B cell (primary cell): ENCODE measurements at regions not wholly inside any gene's neighbourhood (a gene's known extent, or its start where the extent isn't known, plus 50 kb on each side); places are given as distances from the start of the nearest gene placed in this dataset.

Source experiments
- ATAC-seq: fragments of 200-7000 bp; cut with Tn5 transposase; one replicate; pipeline ENCODE4 v1.10.0; 2021; ENCODE audit warnings: low read depth, mild to moderate bottlenecking, moderate number of reproducible peaks, moderate library complexity
- CTCF ChIA-PET: fragments of 350-600 bp; sonication (Branson Sonifier 250); formaldehyde crosslinking; loops from one replicate; lab custom pipeline; 2021; ENCODE audit warnings: antibody characterized with exemption, inconsistent platforms; lab: Charles Lee
- POLR2A ChIA-PET: fragments of 350-600 bp; sonication (Branson Sonifier 250); formaldehyde crosslinking; loops from one replicate; lab custom pipeline; 2021; ENCODE audit warnings: antibody characterized with exemption; lab: Charles Lee
- DNase-seq: peaks from one replicate; pipeline ENCODE4 v3.0.0; 2013
- H2AFZ ChIP-seq: 2 replicates; pipeline ENCODE4 v1.6.1; 2012; ENCODE audit warnings: mild to moderate bottlenecking, low read depth, low read length; ENCODE audit not compliant: insufficient read depth, poor library complexity, severe bottlenecking
- H3K27ac ChIP-seq, 2 donors: 1 replicate in 1 of 2; 2 replicates in 1 of 2; pipeline ENCODE4 v1.5.1; 2012 to 2013; ENCODE audit warnings: low read length in 2 of 2, mild to moderate bottlenecking in 2 of 2, moderate library complexity in 1 of 2
- H3K27me3 ChIP-seq, 4 experiments: fragments of 200-600 bp in 1 of 4; sonication (generic) in 1 of 4; replicated peaks in 1 of 4; 1 replicate in 2 of 4; 2 replicates in 2 of 4; pipeline versions ENCODE4 v1.6.1 to v1.7.0; 2013 to 2016; ENCODE audit warnings: low read length in 3 of 4, mild to moderate bottlenecking in 2 of 4, mixed read lengths in 1 of 4, moderate library complexity in 1 of 4; ENCODE audit not compliant: insufficient read depth in 4 of 4, control insufficient read depth in 3 of 4; ENCODE audit errors: control extremely low read depth in 1 of 4
- H3K36me3 ChIP-seq, 2 experiments: replicated peaks in 1 of 2; 1 replicate in 1 of 2; 2 replicates in 1 of 2; pipeline versions ENCODE4 v1.6.1 to v1.7.1; 2013; ENCODE audit warnings: low read length in 1 of 2; ENCODE audit not compliant: insufficient read depth in 2 of 2, control insufficient read depth in 1 of 2; ENCODE audit errors: control extremely low read depth in 1 of 2, extremely low read depth in 1 of 2
- H3K4me1 ChIP-seq, 2 donors: fragments of 200-600 bp in 1 of 2; sonication (generic) in 1 of 2; 1 replicate in 1 of 2; 2 replicates in 1 of 2; pipeline versions ENCODE4 v1.5.1 to v1.6.1; 2013 to 2017; ENCODE audit warnings: low read length in 2 of 2; ENCODE audit not compliant: control insufficient read depth in 2 of 2, insufficient read depth in 2 of 2
- H3K4me2 ChIP-seq: replicated peaks from 2 replicates; pipeline ENCODE3; 2012; ENCODE audit warnings: mild to moderate bottlenecking, low read depth, low read length; ENCODE audit not compliant: poor library complexity, severe bottlenecking
- H3K4me3 ChIP-seq, 5 experiments: fragments of 200-600 bp in 1 of 5; sonication (generic) in 1 of 5; 1 replicate in 3 of 5; 2 replicates in 2 of 5; pipeline versions ENCODE4 v1.5.1 to v1.7.0; 2011 to 2016; ENCODE audit warnings: low read length in 4 of 5, mild to moderate bottlenecking in 4 of 5, low read depth in 2 of 5, control low read depth in 1 of 5, moderate library complexity in 1 of 5; ENCODE audit not compliant: insufficient read depth in 1 of 5; ENCODE audit errors: control extremely low read depth in 1 of 5, extremely low read depth in 1 of 5
- H3K79me2 ChIP-seq: fragments of 200-600 bp; sonication (generic); one replicate; pipeline ENCODE4 v1.6.0; 2016; ENCODE audit warnings: low read length; ENCODE audit not compliant: control insufficient read depth, insufficient read depth
- H3K9ac ChIP-seq: fragments of 200-600 bp; sonication (generic); 2 replicates; pipeline ENCODE4 v1.6.1; 2017; ENCODE audit warnings: mild to moderate bottlenecking, low read length, moderate library complexity
- H3K9me3 ChIP-seq, 3 donors: one replicate each; pipeline versions ENCODE4 v1.6.1 to v1.7.1; 2013; ENCODE audit warnings: low read length in 2 of 3; ENCODE audit not compliant: control insufficient read depth in 2 of 3, insufficient read depth in 1 of 3; ENCODE audit errors: control extremely low read depth in 1 of 3
- H4K20me1 ChIP-seq: 2 replicates; pipeline ENCODE4 v1.6.0; 2012; ENCODE audit warnings: mild to moderate bottlenecking, low read length; ENCODE audit not compliant: insufficient read depth, control insufficient read depth, poor library complexity, severe bottlenecking
- H3K27ac Mint-ChIP-seq: one replicate; pipeline ENCODE4 v1.8.0; 2021; ENCODE audit warnings: mixed read lengths
- H3K27me3 Mint-ChIP-seq: one replicate; pipeline ENCODE4 v1.8.0; 2021; ENCODE audit warnings: mixed read lengths
- H3K4me1 Mint-ChIP-seq: one replicate; pipeline ENCODE4 v1.8.0; 2021; ENCODE audit warnings: mixed read lengths
- H3K4me3 Mint-ChIP-seq: one replicate; pipeline ENCODE4 v1.8.0; 2021; ENCODE audit warnings: mixed read lengths
- H3K9me3 Mint-ChIP-seq: one replicate; pipeline ENCODE4 v1.8.0; 2022; ENCODE audit warnings: mixed read lengths; ENCODE audit not compliant: insufficient read depth
- EZH2 ChIP-seq: IDR thresholded peaks from 2 replicates; pipeline ENCODE4 v1.6.1; 2012; ENCODE audit warnings: borderline replicate concordance, low read depth, mild to moderate bottlenecking, moderate library complexity, low read length; ENCODE audit not compliant: insufficient read depth, poor library complexity, severe bottlenecking
- WGBS: methylation state at CpG from one replicate; pipeline ENCODE4 v1.1.5; 2013; ENCODE audit warnings: missing lambda C conversion rate; ENCODE audit not compliant: insufficient coverage; 5-methylcytosine and 5-hydroxymethylcytosine counted together
- intact Hi-C: fragments of 100-400 bp; cut with micrococcal nuclease; formaldehyde crosslinking; loops from one replicate; pipeline ENCODE4 v1.10.0; 2022
- TF ChIP-seq, protein P1 (sequence below): fragments of 200-600 bp; IDR thresholded peaks from one replicate; pipeline ENCODE4 v1.8.0; 2022; ENCODE audit warnings: antibody characterized with exemption, mild to moderate bottlenecking

DNA sequence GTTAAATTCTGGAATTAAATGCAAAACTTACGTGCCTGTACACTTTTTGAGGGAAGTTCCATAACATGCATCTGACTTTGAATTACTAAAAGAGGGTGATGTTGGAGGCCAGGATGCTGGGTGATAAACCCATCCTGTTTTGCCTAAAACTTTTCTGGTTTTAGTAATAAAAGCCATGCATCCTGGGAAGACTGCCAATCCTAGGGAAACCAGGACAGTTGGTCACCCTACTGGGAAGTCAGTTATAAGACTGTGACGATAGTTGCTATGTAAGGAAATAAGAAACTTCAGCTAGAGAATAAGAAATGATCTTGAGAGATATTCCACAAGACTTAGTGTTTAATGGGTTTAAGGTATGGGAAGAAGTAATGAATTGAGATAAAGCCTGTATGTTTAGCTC lies 336.6 kb upstream of the LYPLAL1 start:
- Histone ChIP-seq H4K20me1 (no peaks in the 10 kb centered on the region), H3K79me2 (no peaks in the 10 kb centered on the region), H3K4me3 (no peak overlapping the region), H2AFZ (no peak overlapping the region), H3K9ac (no peak overlapping the region), H3K9me3 (peaks cover 0 to 3% (median 0%) of the 10 kb centered on the region in 3 donors), H3K27ac (no peak overlapping the region), H3K27me3 (no peaks in the 10 kb centered on the region), H3K4me2 (no peak overlapping the region), H3K4me1 (no peaks in the 10 kb centered on the region), H3K36me3 (no peaks in the 10 kb centered on the region)
- CTCF ChIA-PET = no interaction called here
- no peaks in the 10 kb centered on the region for H3K4me1 Mint-ChIP-seq
- no peak overlapping the region for H3K27ac Mint-ChIP-seq
- intact Hi-C loops = no loop called here
- H3K4me3 Mint-ChIP-seq = no peak overlapping the region
- POLR2A ChIA-PET = no interaction called here
- no peak for ATAC-seq
- no peaks in the 10 kb centered on the region for H3K27me3 Mint-ChIP-seq
- DNase-seq = no peak
- WGBS = 100% methylated on average over 1 of the region's 2 CpGs
- no peak for TF ChIP-seq EZH2
- TF ChIP-seq, protein P1, sequence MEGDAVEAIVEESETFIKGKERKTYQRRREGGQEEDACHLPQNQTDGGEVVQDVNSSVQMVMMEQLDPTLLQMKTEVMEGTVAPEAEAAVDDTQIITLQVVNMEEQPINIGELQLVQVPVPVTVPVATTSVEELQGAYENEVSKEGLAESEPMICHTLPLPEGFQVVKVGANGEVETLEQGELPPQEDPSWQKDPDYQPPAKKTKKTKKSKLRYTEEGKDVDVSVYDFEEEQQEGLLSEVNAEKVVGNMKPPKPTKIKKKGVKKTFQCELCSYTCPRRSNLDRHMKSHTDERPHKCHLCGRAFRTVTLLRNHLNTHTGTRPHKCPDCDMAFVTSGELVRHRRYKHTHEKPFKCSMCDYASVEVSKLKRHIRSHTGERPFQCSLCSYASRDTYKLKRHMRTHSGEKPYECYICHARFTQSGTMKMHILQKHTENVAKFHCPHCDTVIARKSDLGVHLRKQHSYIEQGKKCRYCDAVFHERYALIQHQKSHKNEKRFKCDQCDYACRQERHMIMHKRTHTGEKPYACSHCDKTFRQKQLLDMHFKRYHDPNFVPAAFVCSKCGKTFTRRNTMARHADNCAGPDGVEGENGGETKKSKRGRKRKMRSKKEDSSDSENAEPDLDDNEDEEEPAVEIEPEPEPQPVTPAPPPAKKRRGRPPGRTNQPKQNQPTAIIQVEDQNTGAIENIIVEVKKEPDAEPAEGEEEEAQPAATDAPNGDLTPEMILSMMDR = no peak
- H3K9me3 Mint-ChIP-seq = no peaks in the 10 kb centered on the region

DNA sequence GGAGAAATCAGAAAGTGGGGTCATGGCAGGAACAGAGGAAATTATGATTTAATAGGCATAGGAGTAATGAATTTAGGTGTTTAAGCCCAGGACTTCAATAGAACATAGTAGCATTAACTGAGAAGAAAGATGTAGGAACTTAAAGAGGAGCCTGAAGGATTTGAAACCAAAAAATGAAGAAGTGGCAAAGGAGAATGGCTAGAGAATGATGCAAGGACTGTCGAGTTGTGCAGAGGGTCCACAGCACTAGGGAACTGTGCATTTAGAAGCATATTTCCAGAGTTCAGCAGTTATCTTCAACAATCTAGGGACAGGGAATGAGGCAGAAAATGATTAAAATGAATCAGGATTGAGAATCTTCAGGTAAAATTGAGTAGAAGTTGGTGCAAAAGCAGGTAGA lies 328.1 kb upstream of the LYPLAL1 start:
- H3K27ac Mint-ChIP-seq = no peak overlapping the region
- no peak for ATAC-seq
- no peaks in the 10 kb centered on the region for H3K9me3 Mint-ChIP-seq
- no peaks in the 10 kb centered on the region for H3K27me3 Mint-ChIP-seq
- WGBS = 56% methylated on average over 1 of the region's 1 CpG
- DNase-seq = no peak
- no peaks in the 10 kb centered on the region for H4K20me1 ChIP-seq
- peaks cover 0 to 4% (median 0%) of the 10 kb centered on the region in 3 donors for H3K9me3 ChIP-seq
- no peaks in the 10 kb centered on the region for H3K27me3 ChIP-seq
- ChIA-PET POLR2A (no interaction called here), CTCF (no interaction called here)
- no peaks in the 10 kb centered on the region for H3K4me1 ChIP-seq
- no peak overlapping the region for H2AFZ ChIP-seq
- no peaks in the 10 kb centered on the region for H3K4me1 Mint-ChIP-seq
- no peak overlapping the region for H3K9ac ChIP-seq
- no peaks in the 10 kb centered on the region for H3K79me2 ChIP-seq
- H3K4me3 Mint-ChIP-seq = no peak overlapping the region
- intact Hi-C loops = no loop called here
- TF ChIP-seq EZH2 = no peak
- TF ChIP-seq, protein P1 = no peak
- H3K36me3 ChIP-seq = no peaks in the 10 kb centered on the region
- H3K27ac ChIP-seq = no peak overlapping the region
- H3K4me2 ChIP-seq = no peak overlapping the region
- no peak overlapping the region for H3K4me3 ChIP-seq
